T-helper 1 cell treated with Interleukin-12 subunit alpha and Interleukin-12 subunit beta and Interleukin-4 antibody, amounts not matched to agents 30 μg/mL and 1 μg/mL, for 36 hours (primary cell): ENCODE measurements at regions not wholly inside any gene's neighbourhood (a gene's known extent, or its start where the extent isn't known, plus 50 kb on each side); places are given as distances from the start of the nearest gene placed in this dataset.
"Not testable (repeated sequence)": the region's sequence is repeated elsewhere in the genome, so short reads cannot be mapped to it uniquely, and the experiment has no call there.

Experiments
- H3K27ac Mint-ChIP-seq: one replicate; pipeline ENCODE4 v1.8.0; 2021; ENCODE audit warnings: mild to moderate bottlenecking, mixed read lengths
- H3K27me3 Mint-ChIP-seq: one replicate; pipeline ENCODE4 v1.8.0; 2021; ENCODE audit warnings: low read depth, mixed read lengths
- H3K36me3 Mint-ChIP-seq: one replicate; pipeline ENCODE4 v1.8.0; 2021; ENCODE audit warnings: low read depth, mixed read lengths
- H3K4me1 Mint-ChIP-seq: one replicate; pipeline ENCODE4 v1.8.0; 2021; ENCODE audit warnings: low read depth, mixed read lengths
- H3K4me3 Mint-ChIP-seq: one replicate; pipeline ENCODE4 v1.8.0; 2021; ENCODE audit warnings: mild to moderate bottlenecking, moderate library complexity, mixed read lengths
- H3K9me3 Mint-ChIP-seq: one replicate; pipeline ENCODE4 v1.8.0; 2021; ENCODE audit warnings: mixed read lengths

DNA sequence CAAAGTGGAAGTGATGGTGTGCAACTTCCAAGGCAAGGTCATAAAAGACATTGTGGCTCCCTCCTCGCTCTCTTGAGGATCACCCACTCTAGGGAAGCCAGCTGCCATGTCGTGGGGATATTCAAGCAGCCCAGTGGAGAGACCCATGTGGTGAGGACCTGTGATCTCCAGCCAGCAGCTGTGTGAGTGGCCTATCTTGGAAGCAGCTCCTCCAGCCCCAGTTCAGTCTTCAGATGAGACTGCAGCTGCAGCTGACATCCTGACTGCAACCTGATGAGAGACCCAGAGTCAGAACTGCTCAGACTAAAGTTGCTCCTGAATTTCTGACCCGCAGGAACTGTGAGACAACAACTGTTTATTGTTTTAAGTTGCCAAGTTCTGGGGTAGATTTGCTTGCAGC lies 86.4 kb upstream of the GRK3 start:
- peaks cover 4% of the 10 kb centered on the region for H3K4me1 Mint-ChIP-seq
- H3K36me3 Mint-ChIP-seq = peaks cover 35% of the 10 kb centered on the region
- no peaks in the 10 kb centered on the region for H3K27me3 Mint-ChIP-seq
- H3K9me3 Mint-ChIP-seq = peaks cover 16% of the 10 kb centered on the region
- H3K4me3 Mint-ChIP-seq = no peak overlapping the region
- no peak overlapping the region for H3K27ac Mint-ChIP-seq

DNA sequence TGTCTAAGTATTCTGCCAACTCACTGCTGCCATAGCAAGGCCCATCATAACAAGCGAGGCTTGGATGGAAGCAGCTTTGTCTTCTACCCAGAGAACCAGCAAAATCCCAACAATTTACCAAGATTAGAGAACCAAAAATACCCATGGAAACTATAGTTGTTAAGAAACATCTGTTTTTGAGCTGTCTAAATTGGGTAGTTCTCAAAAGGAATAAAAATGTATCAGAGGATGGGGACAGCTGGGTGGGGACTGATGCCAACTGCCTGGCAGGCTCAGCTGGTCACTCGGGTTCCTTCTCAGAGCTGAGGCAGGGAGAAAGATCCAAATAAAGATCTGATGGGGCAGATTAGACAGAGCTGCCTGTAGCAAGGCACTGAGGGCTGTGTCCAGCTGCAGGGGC lies 85.9 kb upstream of the GRK3 start:
- peaks cover 5% of the 10 kb centered on the region for H3K4me1 Mint-ChIP-seq
- H3K36me3 Mint-ChIP-seq = peaks cover 35% of the 10 kb centered on the region
- no peak overlapping the region for H3K27ac Mint-ChIP-seq
- no peak overlapping the region for H3K4me3 Mint-ChIP-seq
- H3K27me3 Mint-ChIP-seq = no peaks in the 10 kb centered on the region
- peaks cover 16% of the 10 kb centered on the region for H3K9me3 Mint-ChIP-seq

DNA sequence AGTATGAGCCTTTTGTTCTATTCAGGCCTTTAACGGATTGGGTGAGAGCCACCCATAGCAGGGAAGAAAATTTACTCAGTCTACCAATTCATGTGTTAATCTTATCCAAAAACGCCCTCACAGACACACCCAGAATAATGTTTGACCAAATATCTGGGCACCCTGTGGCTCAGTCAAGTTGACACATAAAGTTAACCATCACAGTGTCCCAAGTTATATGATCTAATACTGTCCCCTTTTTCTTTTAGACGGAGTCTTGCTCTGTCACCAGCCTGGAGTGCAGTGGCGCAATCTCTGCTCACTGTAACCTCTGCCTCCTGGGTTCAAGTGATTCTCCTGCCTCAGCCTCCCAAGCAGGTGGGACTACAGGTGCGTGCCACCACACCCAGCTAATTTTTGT lies 83.6 kb upstream of the GRK3 start:
- peaks cover 16% of the 10 kb centered on the region for H3K9me3 Mint-ChIP-seq
- H3K4me1 Mint-ChIP-seq = peaks cover 23% of the 10 kb centered on the region
- not testable (repeated sequence) for H3K27me3 Mint-ChIP-seq, H3K27ac Mint-ChIP-seq, H3K4me3 Mint-ChIP-seq
- peaks cover 34% of the 10 kb centered on the region for H3K36me3 Mint-ChIP-seq

DNA sequence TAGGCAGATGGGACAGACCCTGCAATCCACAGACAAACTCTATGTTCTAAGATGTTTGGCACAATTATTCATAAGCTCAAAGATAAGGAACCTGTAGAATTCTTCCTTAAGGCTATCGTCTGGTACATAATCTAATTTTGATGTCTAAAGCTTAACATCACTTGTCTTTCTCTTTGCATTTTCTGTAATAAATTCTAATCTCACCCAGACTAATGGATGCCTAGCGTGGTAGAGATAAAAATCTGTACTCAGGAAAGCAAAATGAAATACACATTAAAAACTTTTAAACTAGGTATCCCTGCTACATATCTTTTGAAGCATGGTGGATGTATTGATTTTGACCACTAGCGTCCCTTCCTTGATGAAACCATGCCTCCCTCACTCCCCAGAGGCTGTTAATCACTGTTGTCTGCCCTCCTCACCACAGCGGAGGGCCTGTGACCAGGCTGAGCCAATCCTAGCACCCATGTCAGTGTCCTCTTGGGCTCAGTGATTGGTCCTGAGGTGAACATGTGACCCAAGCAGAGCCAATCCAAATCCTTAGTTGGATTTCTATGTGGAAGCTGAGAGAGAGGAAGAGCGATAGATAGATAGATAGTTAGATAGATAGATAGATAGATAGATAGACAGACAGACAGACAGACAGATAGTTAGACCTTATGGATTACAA lies 82.2 kb upstream of the GRK3 start:
- Mint-ChIP-seq H3K27ac (no peak overlapping the region), H3K36me3 (peaks cover 30% of the 10 kb centered on the region), H3K4me3 (no peak overlapping the region), H3K4me1 (peaks cover 30% of the 10 kb centered on the region), H3K9me3 (peaks cover 10% of the 10 kb centered on the region), H3K27me3 (no peaks in the 10 kb centered on the region)

DNA sequence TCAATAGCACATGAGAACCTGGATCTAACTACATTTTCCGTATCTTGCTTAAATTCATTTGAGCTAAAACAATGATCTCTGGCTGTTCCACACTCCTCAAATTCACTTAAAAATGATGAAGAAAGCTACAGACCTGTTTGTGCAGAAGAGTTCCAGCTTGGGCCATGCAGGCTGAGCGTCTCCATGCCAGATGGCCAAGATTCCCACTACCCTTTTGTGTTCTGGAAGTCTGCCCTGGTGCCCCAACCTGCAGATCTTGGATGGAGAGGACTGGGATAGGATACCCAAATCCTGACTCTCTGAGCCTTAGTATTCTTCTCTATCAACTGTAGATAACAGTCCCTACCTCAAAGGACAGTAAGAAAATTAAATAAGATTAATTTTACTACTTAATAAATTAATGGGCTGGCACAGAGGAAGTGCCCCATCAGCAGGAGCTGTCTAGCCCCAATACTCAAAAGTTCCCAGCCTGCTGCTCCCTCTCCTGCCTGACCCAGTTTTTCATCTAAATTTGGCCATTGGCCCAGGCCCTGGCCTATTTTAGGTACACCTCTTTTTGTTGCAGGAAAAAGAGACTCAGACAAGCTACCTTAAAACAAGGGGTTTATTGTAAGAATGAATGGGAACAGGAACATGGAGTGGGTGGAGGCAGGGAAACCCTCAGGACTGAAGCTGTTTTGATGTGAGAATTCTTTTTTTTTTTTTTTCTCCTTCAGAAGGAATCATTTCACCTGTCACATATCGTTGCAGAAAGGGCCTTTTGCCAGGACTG lies 81.4 kb upstream of the GRK3 start:
- Mint-ChIP-seq H3K4me3 (no peak overlapping the region), H3K27me3 (no peaks in the 10 kb centered on the region), H3K27ac (peak overlapping the region; percentile 10), H3K4me1 (peaks cover 31% of the 10 kb centered on the region), H3K36me3 (peaks cover 31% of the 10 kb centered on the region), H3K9me3 (peaks cover 4% of the 10 kb centered on the region)

DNA sequence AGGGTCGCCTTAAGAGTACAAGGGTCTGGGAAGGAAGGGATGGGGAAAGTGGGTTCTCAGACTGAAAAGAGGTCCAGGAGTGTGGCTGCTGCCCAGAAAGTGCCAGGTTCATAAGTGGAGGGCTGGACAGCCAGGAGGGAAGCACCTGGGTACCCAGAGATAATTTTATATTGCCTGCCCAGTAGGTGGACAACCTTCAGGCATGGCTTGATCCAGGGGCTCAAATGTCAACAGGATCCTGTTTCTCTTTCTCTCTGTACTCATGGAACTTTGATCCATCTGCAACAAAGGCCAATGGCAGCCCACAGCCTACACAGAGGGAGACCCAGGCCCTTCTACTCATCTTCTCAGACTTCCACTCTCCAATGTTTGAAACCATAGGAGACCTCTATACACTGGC lies 80.5 kb upstream of the GRK3 start:
- Mint-ChIP-seq H3K27ac (peak overlapping the region; percentile 34), H3K9me3 (peaks cover 4% of the 10 kb centered on the region), H3K36me3 (peaks cover 32% of the 10 kb centered on the region), H3K27me3 (no peaks in the 10 kb centered on the region), H3K4me3 (no peak overlapping the region), H3K4me1 (peaks cover 33% of the 10 kb centered on the region)

DNA sequence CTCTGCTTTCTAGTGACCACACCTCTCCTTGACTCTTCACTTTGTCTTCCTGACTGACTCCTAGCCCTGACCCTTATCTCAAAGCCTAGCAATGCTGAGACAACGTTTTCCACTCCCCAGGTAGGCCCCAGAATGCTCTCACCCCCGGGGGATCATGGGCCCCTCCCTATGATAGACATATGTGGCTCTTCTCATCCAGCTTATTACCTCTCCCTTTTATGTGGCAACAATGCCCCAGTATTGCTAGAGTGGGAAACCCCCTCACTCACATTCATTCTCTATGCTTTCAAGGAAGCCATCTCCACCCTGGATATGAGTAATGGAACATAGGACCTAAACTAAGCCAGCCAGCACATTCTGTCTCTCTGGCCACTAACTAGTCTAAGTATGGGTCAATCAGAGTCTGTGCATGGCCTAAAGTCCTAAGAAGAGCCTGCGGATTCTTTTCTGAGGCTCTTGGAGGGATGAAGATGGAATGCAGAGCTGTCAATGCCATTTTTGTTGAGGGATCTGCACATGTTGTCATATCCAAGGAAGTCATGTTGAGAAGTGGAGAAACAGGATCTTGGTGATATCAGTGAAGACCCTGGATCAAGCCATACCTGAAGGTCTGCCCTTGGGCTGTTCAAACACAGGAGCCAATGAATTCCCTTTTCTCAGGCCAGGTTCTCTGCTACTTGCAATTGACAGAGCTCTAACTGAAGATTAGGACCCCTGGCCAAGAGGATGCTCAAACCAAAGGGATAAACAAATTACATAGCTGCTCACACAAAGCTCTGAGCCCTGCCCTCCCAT lies 79.8 kb upstream of the GRK3 start:
- Mint-ChIP-seq H3K4me3 (no peak overlapping the region), H3K4me1 (peaks cover 33% of the 10 kb centered on the region), H3K9me3 (peaks cover 4% of the 10 kb centered on the region), H3K27me3 (no peaks in the 10 kb centered on the region), H3K27ac (peak overlapping the region; percentile 34), H3K36me3 (peaks cover 29% of the 10 kb centered on the region)

DNA sequence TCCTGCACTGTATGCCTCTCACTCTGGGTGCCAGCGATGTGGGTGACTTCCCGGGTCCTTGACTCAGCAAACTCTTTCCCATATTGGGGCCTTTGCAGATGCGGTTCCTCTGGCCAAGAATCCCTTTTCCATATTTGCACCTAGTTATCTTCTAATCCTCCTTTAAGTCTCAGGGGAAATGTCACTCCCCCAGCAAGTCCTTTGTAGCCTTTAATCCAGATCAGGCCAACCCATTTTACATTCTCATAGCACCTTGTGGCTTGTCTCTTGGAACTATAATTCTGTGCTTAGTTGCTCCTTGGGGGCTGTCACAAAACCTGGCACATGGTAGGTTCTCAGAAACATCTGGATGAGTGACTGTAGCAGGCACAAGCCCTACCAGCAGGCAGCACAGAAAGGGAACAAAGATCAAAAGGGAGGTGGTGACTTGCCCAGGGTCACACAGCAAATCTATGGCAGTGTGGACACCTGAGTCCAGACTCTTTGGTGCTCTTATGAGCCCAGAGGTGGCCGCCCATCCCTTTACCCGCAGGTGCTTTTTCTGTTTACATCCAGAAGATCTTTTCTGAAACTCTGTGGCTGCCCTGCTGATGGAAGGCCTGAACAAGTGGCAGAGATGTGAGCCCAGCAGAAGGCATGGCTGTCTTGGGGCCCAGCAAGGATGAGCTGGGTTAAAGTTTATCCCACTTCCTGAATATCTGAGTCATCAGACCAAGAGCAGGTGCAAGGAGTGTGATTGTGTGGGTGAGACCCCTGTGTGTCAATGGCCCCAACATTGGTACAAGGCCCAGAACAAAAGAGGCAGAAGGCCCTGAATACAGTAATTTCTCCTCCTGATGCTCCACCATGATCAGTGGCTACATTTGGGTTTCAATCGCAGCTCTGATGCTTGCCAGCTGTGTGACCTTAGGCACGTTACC lies 78.6 kb upstream of the GRK3 start:
- Mint-ChIP-seq H3K4me1 (peaks cover 33% of the 10 kb centered on the region), H3K9me3 (no peaks in the 10 kb centered on the region), H3K36me3 (peaks cover 28% of the 10 kb centered on the region), H3K27me3 (no peaks in the 10 kb centered on the region), H3K27ac (peak overlapping the region; percentile 23), H3K4me3 (no peak overlapping the region)

DNA sequence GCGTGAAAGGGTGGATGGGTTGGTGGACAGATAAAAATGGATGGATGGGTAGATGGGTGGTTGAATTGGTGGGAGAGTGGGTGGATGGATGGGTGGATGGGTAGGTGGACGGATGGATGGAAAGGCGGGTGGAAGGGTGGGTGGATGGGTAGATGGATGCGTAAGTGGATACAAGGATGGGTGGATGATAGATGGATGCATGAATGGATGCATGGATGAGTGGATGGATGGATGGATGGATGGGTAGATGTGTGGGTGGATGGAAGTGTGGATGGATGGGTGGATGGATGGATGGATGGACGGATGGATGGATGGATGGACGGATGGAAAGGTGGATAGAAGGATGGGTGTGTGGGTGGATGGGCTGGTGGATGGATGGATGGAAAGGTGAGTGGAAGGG lies 77.0 kb upstream of the GRK3 start:
- peaks cover 33% of the 10 kb centered on the region for H3K4me1 Mint-ChIP-seq
- H3K27me3 Mint-ChIP-seq = no peaks in the 10 kb centered on the region
- H3K4me3 Mint-ChIP-seq = no peak overlapping the region

DNA sequence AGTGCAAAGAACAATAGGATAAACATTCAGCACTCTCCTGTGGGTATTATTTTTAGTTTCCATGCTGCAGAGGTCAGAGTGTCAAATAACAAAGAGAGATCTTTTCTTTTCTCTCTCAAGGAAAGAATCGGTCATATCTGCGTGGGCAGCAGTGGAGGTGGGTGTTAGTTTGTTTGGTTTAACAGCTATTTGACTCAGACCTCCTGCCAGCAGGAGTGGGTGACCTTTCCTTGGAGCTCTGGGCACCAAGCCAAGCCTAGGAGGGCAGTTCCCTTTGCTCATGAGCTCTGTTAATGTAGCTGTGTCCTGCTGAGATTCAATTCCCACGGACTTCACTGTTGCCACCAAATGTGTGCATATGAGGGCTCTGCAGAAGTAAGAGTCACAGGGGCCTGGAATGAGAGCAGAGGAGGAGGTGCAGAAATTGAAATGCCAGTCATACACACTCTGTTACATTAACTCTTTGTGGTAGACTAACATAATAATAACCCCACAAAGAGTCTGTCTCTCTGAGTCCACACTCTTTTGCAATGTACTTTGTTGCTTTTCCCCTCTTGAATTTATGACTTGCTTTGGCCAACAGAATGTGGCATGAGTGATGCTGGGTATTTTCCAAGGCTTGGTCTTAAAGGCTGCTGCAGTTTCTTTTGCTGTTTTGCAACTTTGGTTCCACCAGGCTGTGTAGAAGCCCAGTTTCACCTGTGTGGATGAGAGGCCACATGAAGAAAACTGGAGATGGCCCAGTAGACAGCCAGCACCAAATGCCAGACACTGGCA lies 76.0 kb upstream of the GRK3 start:
- no peaks in the 10 kb centered on the region for H3K9me3 Mint-ChIP-seq
- peaks cover 7% of the 10 kb centered on the region for H3K27me3 Mint-ChIP-seq
- H3K4me1 Mint-ChIP-seq = peaks cover 33% of the 10 kb centered on the region
- H3K27ac Mint-ChIP-seq = no peak overlapping the region
- no peak overlapping the region for H3K4me3 Mint-ChIP-seq
- peaks cover 17% of the 10 kb centered on the region for H3K36me3 Mint-ChIP-seq

More for the DNA sequence above, 77.0 kb upstream of the GRK3 start:
- peaks cover 19% of the 10 kb centered on the region for H3K36me3 Mint-ChIP-seq
- H3K9me3 Mint-ChIP-seq = no peaks in the 10 kb centered on the region
- H3K27ac Mint-ChIP-seq = no peak overlapping the region

DNA sequence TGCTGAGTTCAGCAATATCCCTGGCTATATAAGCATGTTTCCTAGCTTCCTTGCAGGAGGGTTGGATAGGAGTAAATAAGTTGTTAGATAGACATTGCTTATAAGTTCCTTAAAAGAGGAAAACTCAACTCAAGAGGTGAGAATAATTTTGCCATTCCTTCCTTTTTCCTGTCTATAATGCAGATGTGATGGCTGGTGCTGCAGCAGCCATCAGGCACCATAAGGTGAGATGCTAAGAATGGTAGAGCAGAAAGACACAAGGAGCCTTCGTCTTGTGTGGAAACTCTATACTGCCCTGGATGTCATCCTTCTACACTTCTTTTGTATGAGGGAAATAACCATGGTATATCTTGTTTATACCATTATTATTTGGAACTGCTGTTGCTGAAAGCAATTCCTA lies 74.5 kb upstream of the GRK3 start:
- Mint-ChIP-seq H3K4me1 (peaks cover 26% of the 10 kb centered on the region), H3K4me3 (no peak overlapping the region), H3K27ac (no peak overlapping the region), H3K27me3 (peaks cover 22% of the 10 kb centered on the region), H3K9me3 (no peaks in the 10 kb centered on the region), H3K36me3 (peaks cover 20% of the 10 kb centered on the region)

DNA sequence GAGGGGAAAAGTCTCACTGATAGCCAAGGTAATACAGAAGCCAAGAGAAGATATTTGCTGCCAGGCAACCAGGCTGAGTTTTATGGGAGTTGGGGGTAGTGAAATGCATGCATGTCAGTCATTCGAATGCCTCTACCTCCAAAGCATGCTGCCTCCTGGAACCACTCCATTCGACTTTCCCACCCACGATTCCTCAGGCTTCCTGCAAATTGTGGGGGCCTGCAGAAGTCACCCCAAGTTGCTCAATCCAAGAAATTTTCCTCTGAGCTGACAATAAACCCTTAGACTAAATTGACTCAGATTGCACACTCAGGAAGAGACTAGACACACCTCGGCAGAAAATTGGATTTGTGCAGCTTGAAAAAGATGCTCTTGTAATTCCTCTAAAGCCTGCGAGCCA lies 73.6 kb upstream of the GRK3 start:
- H3K27me3 Mint-ChIP-seq = peaks cover 22% of the 10 kb centered on the region
- H3K27ac Mint-ChIP-seq = no peak overlapping the region
- H3K9me3 Mint-ChIP-seq = no peaks in the 10 kb centered on the region
- peaks cover 17% of the 10 kb centered on the region for H3K36me3 Mint-ChIP-seq
- H3K4me1 Mint-ChIP-seq = peaks cover 16% of the 10 kb centered on the region
- H3K4me3 Mint-ChIP-seq = no peak overlapping the region

DNA sequence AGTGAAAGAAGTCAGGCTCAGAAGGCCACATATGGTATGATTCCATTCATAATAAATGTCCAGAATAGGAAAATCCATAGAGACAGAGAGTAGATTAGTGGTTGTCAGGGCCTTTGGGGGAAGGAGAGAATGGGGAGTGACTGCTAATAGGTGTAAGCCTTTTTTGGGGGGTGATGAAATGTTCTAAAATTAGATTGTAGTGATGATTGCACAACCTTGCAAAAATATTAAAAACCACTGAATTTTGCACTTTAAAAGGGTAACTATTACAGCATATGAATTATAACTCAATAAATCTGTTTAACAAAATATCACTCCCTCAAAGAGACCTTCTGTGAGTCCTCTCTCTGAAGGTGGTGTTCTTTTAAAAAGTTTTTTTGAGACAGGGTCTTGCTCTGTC lies 72.3 kb upstream of the GRK3 start:
- Mint-ChIP-seq H3K9me3 (no peaks in the 10 kb centered on the region), H3K27ac (no peak overlapping the region), H3K27me3 (peaks cover 26% of the 10 kb centered on the region), H3K4me1 (peaks cover 13% of the 10 kb centered on the region), H3K36me3 (peaks cover 12% of the 10 kb centered on the region), H3K4me3 (no peak overlapping the region)
